ENCODE measurements at regions not wholly inside any gene's neighbourhood (a gene's known extent, or its start where the extent isn't known, plus 50 kb on each side); places are given as distances from the start of the nearest gene placed in this dataset.

GRCh38 chr18:44517136-44517535 is 163.6 kb upstream of the SETBP1 start:
- Histone ChIP-seq H3K36me3 (no peaks in the 10 kb centered on the region), H3K4me1 (no peaks in the 10 kb centered on the region), H3K4me3 (no peak overlapping the region), H3K27me3 (no peaks in the 10 kb centered on the region), H3K9me3 (no peaks in the 10 kb centered on the region), H3K27ac (no peak overlapping the region)
- in situ Hi-C loops (cut with MboI; ENCODE audit: low pct_ligation_motif_present in 1 of 4, low pct_unique_long_range_greater_than_20kb in 1 of 4, low sequenced_read_pairs in 3 of 4): no loop called here
- intact Hi-C loops (cut with DNase I; ENCODE audit: low total_unique reads): no loop called here
- no peak for DNase-seq
- TF ChIP-seq POLR2A (IDR thresholded peaks at IDR 0.05) (no peak), POLR2AphosphoS5 (IDR thresholded peaks at IDR 0.05) (no peak), EP300 (IDR thresholded peaks at IDR 0.05; ENCODE audit: low read depth) (no peak), CTCF (IDR thresholded peaks at IDR 0.05) (no peak)
- 64 to 72% methylated on average over 3 of the region's 3 CpGs for WGBS, 2 donors (ENCODE audit: low coverage in 1 of 2)

- Histone ChIP-seq H3K27me3 (no peaks in the 10 kb centered on the region), H3K36me3 (no peaks in the 10 kb centered on the region), H3K4me1 (no peaks in the 10 kb centered on the region), H3K9me3 (no peaks in the 10 kb centered on the region), H3K4me3 (no peak overlapping the region), H3K27ac (no peak overlapping the region)
- DNase-seq: no peak
- in situ Hi-C loops (cut with MboI; ENCODE audit: low pct_ligation_motif_present in 1 of 4, low pct_unique_long_range_greater_than_20kb in 1 of 4, low sequenced_read_pairs in 3 of 4) (no loop called here), intact Hi-C loops (cut with DNase I; ENCODE audit: low total_unique reads) (no loop called here)
- no peak for TF ChIP-seq POLR2A (IDR thresholded peaks at IDR 0.05)
- no peak for TF ChIP-seq CTCF (IDR thresholded peaks at IDR 0.05)
- WGBS, 2 donors (ENCODE audit: low coverage in 1 of 2): 33 to 68% methylated on average over 2 to 4 of the region's 4 CpGs
Measured at GRCh38 chr18:44518091-44518615, 162.5 kb upstream of the SETBP1 start.

DNA sequence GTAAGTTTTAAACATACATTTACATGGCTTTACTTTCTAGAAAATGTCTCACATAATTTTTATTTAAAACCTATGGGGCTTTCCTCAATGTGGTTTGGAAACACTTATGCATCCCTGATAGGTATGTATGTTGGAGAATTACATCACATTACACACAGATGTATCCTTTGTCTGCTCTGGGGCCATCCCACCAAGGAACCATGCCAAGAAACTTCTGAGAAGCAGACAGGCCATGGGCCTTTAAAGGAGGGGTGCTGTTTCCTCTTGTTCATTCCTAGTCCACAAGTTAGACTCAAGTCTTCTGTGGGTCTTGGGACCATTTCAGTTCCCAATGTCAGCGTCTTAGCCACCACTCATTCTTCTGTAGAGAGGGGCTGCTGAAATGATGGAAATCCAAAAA is 162.0 kb upstream of the SETBP1 start:
- in situ Hi-C loops (cut with MboI; ENCODE audit: low pct_ligation_motif_present in 1 of 4, low pct_unique_long_range_greater_than_20kb in 1 of 4, low sequenced_read_pairs in 3 of 4): no loop called here

DNA sequence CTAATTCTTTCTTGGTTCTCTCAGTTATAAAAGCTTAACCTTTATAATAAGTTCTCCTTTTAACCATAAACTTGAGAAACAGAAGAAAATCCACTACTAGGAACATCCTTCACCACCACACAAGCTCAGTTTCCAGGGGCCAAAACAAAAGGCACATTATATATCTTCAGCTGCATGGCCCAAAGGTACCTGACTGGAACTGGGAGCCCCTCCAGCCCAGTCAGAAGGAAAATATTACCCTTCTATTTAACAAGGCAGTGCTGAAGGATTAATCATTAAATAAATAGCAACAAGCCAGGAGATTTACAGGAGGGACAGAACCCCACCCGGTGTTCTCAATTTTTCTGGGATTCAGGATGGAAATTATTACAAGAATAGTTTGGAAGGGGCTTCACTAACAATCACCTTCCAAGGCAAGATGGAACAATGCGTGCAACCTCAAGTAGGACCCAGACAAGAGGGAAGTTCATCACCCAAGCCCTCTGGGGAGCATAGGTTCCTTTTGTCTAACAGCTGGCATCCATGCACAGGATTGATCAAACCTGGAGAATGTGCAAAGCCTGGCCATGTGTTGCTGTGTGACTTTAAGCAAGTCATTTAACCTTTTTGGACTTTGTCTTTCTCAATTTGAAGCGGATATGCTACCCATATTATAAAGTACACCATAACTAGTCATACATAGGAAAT is 159.6 kb upstream of the SETBP1 start:
- Histone ChIP-seq H3K4me3 (no peak overlapping the region), H3K27ac (no peak overlapping the region), H3K36me3 (no peaks in the 10 kb centered on the region), H3K27me3 (no peaks in the 10 kb centered on the region), H3K9me3 (no peaks in the 10 kb centered on the region), H3K4me1 (no peaks in the 10 kb centered on the region)
- WGBS, 2 donors (ENCODE audit: low coverage in 1 of 2): 74 to 91% methylated on average over 3 of the region's 3 CpGs
- no peak for DNase-seq
- in situ Hi-C loops (cut with MboI; ENCODE audit: low pct_ligation_motif_present in 1 of 4, low pct_unique_long_range_greater_than_20kb in 1 of 4, low sequenced_read_pairs in 3 of 4): no loop called here
- intact Hi-C loops (cut with DNase I; ENCODE audit: low total_unique reads): no loop called here
- TF ChIP-seq EP300 (IDR thresholded peaks at IDR 0.05; ENCODE audit: low read depth) (no peak), CTCF (IDR thresholded peaks at IDR 0.05) (no peak)

More for the DNA sequence above, 162.0 kb upstream of the SETBP1 start:
- TF ChIP-seq EP300 (IDR thresholded peaks at IDR 0.05; ENCODE audit: low read depth) (no peak), POLR2AphosphoS5 (IDR thresholded peaks at IDR 0.05) (no peak), POLR2A (IDR thresholded peaks at IDR 0.05) (no peak), CTCF (IDR thresholded peaks at IDR 0.05) (no peak)
- WGBS, 2 donors (ENCODE audit: low coverage in 1 of 2): 80 to 89% methylated on average over 1 of the region's 1 CpG
- Histone ChIP-seq H3K36me3 (no peaks in the 10 kb centered on the region), H3K4me3 (no peak overlapping the region), H3K9me3 (no peaks in the 10 kb centered on the region), H3K4me1 (no peaks in the 10 kb centered on the region), H3K27ac (no peak overlapping the region), H3K27me3 (no peaks in the 10 kb centered on the region)
- DNase-seq: no peak
- intact Hi-C loops (cut with DNase I; ENCODE audit: low total_unique reads): no loop called here

All from transverse colon (tissue), 4 donors.